Posterior vena cava (tissue), 2 donors: ENCODE measurements at regions not wholly inside any gene's neighbourhood (a gene's known extent, or its start where the extent isn't known, plus 50 kb on each side); places are given as distances from the start of the nearest gene placed in this dataset.

ENCODE experiments used
- DNase-seq: peaks from one replicate; pipeline ENCODE4 v3.0.0-alpha.2; 2020; ENCODE audit warnings: low spot score
- intact Hi-C, 2 donors: fragments of 100-400 bp; cut with DNase I; formaldehyde crosslinking; loops; one replicate each; pipeline versions ENCODE4 v1.14.1 to v1.14.2; 2022 to 2023
- donor health status: DM: yes; HTN: yes; CAD: no.
- donor health status: DM: yes; HTN: yes; CAD: no.

- intact Hi-C loops: no loop called here
- no peak for DNase-seq
Observed at GRCh38 chr2:78940998-78941397, 84.5 kb upstream of the REG3G start.

DNA sequence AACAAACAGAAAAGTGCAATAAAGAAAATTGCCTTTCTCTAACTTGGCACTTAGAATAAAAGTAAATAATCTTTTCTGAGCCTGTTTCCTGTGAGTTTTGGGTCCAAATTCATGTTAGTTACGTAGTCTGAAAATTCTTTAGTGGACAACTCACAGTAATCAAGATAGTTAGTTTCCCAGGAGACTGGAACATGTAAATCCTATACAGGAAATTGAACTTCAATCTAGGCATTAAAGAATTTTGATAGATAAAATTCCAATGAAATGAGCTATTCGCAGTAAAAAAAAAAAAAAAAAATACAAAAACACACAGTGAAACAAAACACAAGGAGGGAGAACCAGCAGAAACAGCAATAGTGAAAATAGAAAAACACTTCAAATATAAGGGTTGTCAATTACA lies 83.8 kb upstream of the REG3G start:
- intact Hi-C loops: no loop called here
- DNase-seq: no peak

- intact Hi-C loops: no loop called here
- DNase-seq: no peak
Observed at GRCh38 chr2:78963881-78964280, 61.6 kb upstream of the REG3G start.

DNA sequence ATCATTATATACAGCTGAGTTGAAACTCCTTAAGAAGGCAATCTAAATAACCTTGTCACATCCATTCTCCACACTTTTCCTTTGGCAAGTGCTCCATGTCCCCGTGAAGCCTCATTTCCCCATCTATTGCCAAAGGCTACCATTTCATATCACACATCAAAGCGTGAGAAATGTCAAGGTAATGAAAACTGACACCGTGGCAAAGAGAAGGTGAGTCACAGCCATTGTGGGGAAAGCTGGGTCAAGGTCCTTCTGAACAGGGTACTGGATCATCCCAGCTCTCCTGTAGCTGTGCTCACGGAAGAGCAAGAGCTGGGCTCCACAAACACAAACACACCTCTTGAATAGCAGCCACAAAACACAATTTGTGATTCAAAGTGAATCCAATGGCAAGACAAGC lies 58.2 kb upstream of the REG3G start:
- intact Hi-C loops: no loop called here
- DNase-seq: no peak

- no peak for DNase-seq
- intact Hi-C loops: no loop called here
Observed at GRCh38 chr2:78973630-78974029, 51.9 kb upstream of the REG3G start.
